SK-N-MC (cell line): ENCODE measurements at regions not wholly inside any gene's neighbourhood (a gene's known extent, or its start where the extent isn't known, plus 50 kb on each side); places are given as distances from the start of the nearest gene placed in this dataset.

Source experiments
- DNase-seq: peaks from one replicate; pipeline ENCODE4 v3.0.0-alpha.2; 2011; ENCODE audit warnings: low read depth, low spot score
- H3K27ac ChIP-seq: fragments of 200-600 bp; sonication (generic); 2 replicates; pipeline ENCODE4 v1.5.1; 2016; ENCODE audit warnings: mixed run types
- H3K36me3 ChIP-seq: fragments of 200-600 bp; sonication (generic); 2 replicates; pipeline ENCODE4 v1.6.1; 2017; ENCODE audit warnings: antibody characterized with exemption, low read length, mixed read lengths; ENCODE audit not compliant: insufficient read depth
- H3K4me3 ChIP-seq: fragments of 200-600 bp; sonication (generic); 2 replicates; pipeline ENCODE4 v1.5.1; 2016
- H3K9ac ChIP-seq: fragments of 200-600 bp; sonication (generic); 2 replicates; pipeline ENCODE4 v1.8.0; 2017; ENCODE audit warnings: mixed run types, mixed read lengths; ENCODE audit not compliant: insufficient read length
- H3K9me3 ChIP-seq: fragments of 200-600 bp; sonication (generic); 2 replicates; pipeline ENCODE4 v1.6.1; 2017; ENCODE audit warnings: low read depth, mild to moderate bottlenecking, antibody characterized with exemption, low read length, moderate library complexity, mixed read lengths
- EZH2 ChIP-seq: fragments of 200-600 bp; sonication (generic); IDR thresholded peaks from one replicate; pipeline ENCODE4 v1.6.1; 2017; ENCODE audit warnings: antibody characterized with exemption
- FOXP2 ChIP-seq: optimal IDR thresholded peaks from 2 replicates; pipeline ENCODE3; 2011; ENCODE audit warnings: mild to moderate bottlenecking, moderate library complexity; ENCODE audit not compliant: insufficient read depth; ENCODE audit errors: extremely low read length, control extremely low read depth
- POLR2AphosphoS5 ChIP-seq: IDR thresholded peaks from 2 replicates; pipeline ENCODE4 v1.6.1; 2012; ENCODE audit warnings: mild to moderate bottlenecking, low read depth, low read length, borderline replicate concordance

GRCh38 chr10:30783939-30784501 lies 154.5 kb upstream of the LYZL2 start:
- H3K27ac ChIP-seq, result no peak overlapping the region
- H3K36me3 ChIP-seq, result no peaks in the 10 kb centered on the region
- no peaks in the 10 kb centered on the region for H3K9me3 ChIP-seq
- TF ChIP-seq POLR2AphosphoS5 (no peak), EZH2 (no peak), FOXP2 (no peak)
- H3K9ac ChIP-seq, result no peak overlapping the region
- DNase-seq, result peak; percentile 22
- peak overlapping the region; percentile 79 for H3K4me3 ChIP-seq

GRCh38 chr10:30782537-30783461 lies 153.2 kb upstream of the LYZL2 start:
- DNase-seq, result no peak
- no peak overlapping the region for H3K4me3 ChIP-seq
- no peak overlapping the region for H3K9ac ChIP-seq
- TF ChIP-seq FOXP2 (no peak), POLR2AphosphoS5 (no peak), EZH2 (no peak)
- no peaks in the 10 kb centered on the region for H3K9me3 ChIP-seq
- no peaks in the 10 kb centered on the region for H3K36me3 ChIP-seq
- no peak overlapping the region for H3K27ac ChIP-seq

- DNase-seq, result no peak
- no peak for TF ChIP-seq POLR2AphosphoS5
- no peak for TF ChIP-seq FOXP2
- no peak for TF ChIP-seq EZH2
- Histone ChIP-seq H3K4me3 (no peak overlapping the region), H3K36me3 (no peaks in the 10 kb centered on the region), H3K9ac (no peak overlapping the region), H3K9me3 (no peaks in the 10 kb centered on the region), H3K27ac (no peak overlapping the region)
Observed at GRCh38 chr10:30782157-30782536, 152.6 kb upstream of the LYZL2 start.

- Histone ChIP-seq H3K9me3 (no peaks in the 10 kb centered on the region), H3K9ac (no peak overlapping the region), H3K4me3 (no peak overlapping the region), H3K27ac (no peak overlapping the region), H3K36me3 (no peaks in the 10 kb centered on the region)
- no peak for TF ChIP-seq FOXP2
- no peak for TF ChIP-seq EZH2
- no peak for TF ChIP-seq POLR2AphosphoS5
- no peak for DNase-seq
Observed at GRCh38 chr10:30781670-30782121, 152.1 kb upstream of the LYZL2 start.

GRCh38 chr10:30778769-30779168 lies 149.2 kb upstream of the LYZL2 start:
- no peak overlapping the region for H3K9ac ChIP-seq
- DNase-seq, result no peak
- no peaks in the 10 kb centered on the region for H3K36me3 ChIP-seq
- H3K9me3 ChIP-seq, result no peaks in the 10 kb centered on the region
- no peak overlapping the region for H3K4me3 ChIP-seq
- no peak for TF ChIP-seq FOXP2
- no peak for TF ChIP-seq EZH2
- no peak for TF ChIP-seq POLR2AphosphoS5
- no peak overlapping the region for H3K27ac ChIP-seq

GRCh38 chr10:30775779-30776591 lies 146.4 kb upstream of the LYZL2 start:
- no peak overlapping the region for H3K27ac ChIP-seq
- DNase-seq, result no peak
- no peaks in the 10 kb centered on the region for H3K9me3 ChIP-seq
- H3K4me3 ChIP-seq, result no peak overlapping the region
- H3K36me3 ChIP-seq, result no peaks in the 10 kb centered on the region
- TF ChIP-seq EZH2, result no peak
- TF ChIP-seq FOXP2, result no peak
- TF ChIP-seq POLR2AphosphoS5, result no peak
- H3K9ac ChIP-seq, result no peak overlapping the region

GRCh38 chr10:30774261-30774660 lies 144.7 kb upstream of the LYZL2 start:
- TF ChIP-seq EZH2 (no peak), POLR2AphosphoS5 (no peak), FOXP2 (no peak)
- no peaks in the 10 kb centered on the region for H3K9me3 ChIP-seq
- H3K4me3 ChIP-seq, result no peak overlapping the region
- H3K9ac ChIP-seq, result no peak overlapping the region
- no peaks in the 10 kb centered on the region for H3K36me3 ChIP-seq
- DNase-seq, result no peak
- no peak overlapping the region for H3K27ac ChIP-seq

GRCh38 chr10:30773501-30773900 lies 143.9 kb upstream of the LYZL2 start:
- Histone ChIP-seq H3K9me3 (no peaks in the 10 kb centered on the region), H3K9ac (no peak overlapping the region), H3K4me3 (no peak overlapping the region), H3K36me3 (no peaks in the 10 kb centered on the region), H3K27ac (no peak overlapping the region)
- no peak for DNase-seq
- TF ChIP-seq EZH2 (no peak), POLR2AphosphoS5 (no peak), FOXP2 (no peak)
